Spinal cord (tissue), 9 donors: ENCODE measurements at regions not wholly inside any gene's neighbourhood (a gene's known extent, or its start where the extent isn't known, plus 50 kb on each side); places are given as distances from the start of the nearest gene placed in this dataset.

Source experiments
- DNase-seq, 6 donors: peaks; one replicate each; pipeline versions ENCODE4 v3.0.0 to v3.0.0-alpha.2; 2013 to 2015; ENCODE audit warnings: low spot score in 6 of 6, low read depth in 4 of 6
- H3K27ac ChIP-seq: one replicate; pipeline ENCODE4 v1.5.1; 2013; ENCODE audit warnings: low read depth, low read length, control low read depth
- H3K27me3 ChIP-seq: one replicate; pipeline ENCODE4 v1.6.1; 2013; ENCODE audit warnings: low read length; ENCODE audit not compliant: control insufficient read depth, insufficient read depth
- H3K36me3 ChIP-seq: one replicate; pipeline ENCODE4 v1.6.1; 2013; ENCODE audit warnings: low read length; ENCODE audit not compliant: control insufficient read depth, insufficient read depth
- H3K4me1 ChIP-seq: one replicate; pipeline ENCODE4 v1.6.1; 2013; ENCODE audit warnings: low read length; ENCODE audit not compliant: control insufficient read depth, insufficient read depth
- H3K4me3 ChIP-seq: one replicate; pipeline ENCODE4 v1.5.1; 2013; ENCODE audit warnings: low read depth, low read length, control low read depth
- H3K9me3 ChIP-seq: one replicate; pipeline ENCODE4 v1.6.1; 2013; ENCODE audit warnings: low read length; ENCODE audit not compliant: control insufficient read depth, insufficient read depth
- WGBS: methylation state at CpG from one replicate; pipeline ENCODE4 v1.1.5; 2013; ENCODE audit warnings: missing lambda C conversion rate; ENCODE audit not compliant: insufficient coverage; 5-methylcytosine and 5-hydroxymethylcytosine counted together
- donor health status: healthy.

- no peak for DNase-seq
- 81% methylated on average over 2 of the region's 2 CpGs for WGBS
- H3K27ac ChIP-seq: no peak overlapping the region
- no peaks in the 10 kb centered on the region for H3K36me3 ChIP-seq
- no peak overlapping the region for H3K4me3 ChIP-seq
- H3K27me3 ChIP-seq: no peaks in the 10 kb centered on the region
- no peaks in the 10 kb centered on the region for H3K4me1 ChIP-seq
- H3K9me3 ChIP-seq: no peaks in the 10 kb centered on the region
Measured at GRCh38 chr2:219893541-219893940, 266.1 kb downstream of the SLC4A3 start.

- no peak for DNase-seq
- H3K27me3 ChIP-seq: no peaks in the 10 kb centered on the region
- peaks cover 2% of the 10 kb centered on the region for H3K4me1 ChIP-seq
- no peaks in the 10 kb centered on the region for H3K36me3 ChIP-seq
- H3K4me3 ChIP-seq: no peak overlapping the region
- no peak overlapping the region for H3K27ac ChIP-seq
- WGBS: 50% methylated on average over 2 of the region's 3 CpGs
- H3K9me3 ChIP-seq: no peaks in the 10 kb centered on the region
Measured at GRCh38 chr2:219897456-219897855, 270.0 kb downstream of the SLC4A3 start.

GRCh38 chr2:219901155-219901554 is 273.7 kb downstream of the SLC4A3 start:
- WGBS: 92% methylated on average over 4 of the region's 7 CpGs
- Histone ChIP-seq H3K4me1 (peaks cover 7% of the 10 kb centered on the region), H3K9me3 (no peaks in the 10 kb centered on the region), H3K27me3 (no peaks in the 10 kb centered on the region), H3K36me3 (no peaks in the 10 kb centered on the region), H3K4me3 (no peak overlapping the region), H3K27ac (no peak overlapping the region)
- no peak for DNase-seq

GRCh38 chr2:219902891-219903552 is 275.6 kb downstream of the SLC4A3 start:
- Histone ChIP-seq H3K4me1 (peaks cover 7% of the 10 kb centered on the region), H3K27me3 (no peaks in the 10 kb centered on the region), H3K9me3 (no peaks in the 10 kb centered on the region), H3K27ac (no peak overlapping the region), H3K4me3 (no peak overlapping the region), H3K36me3 (no peaks in the 10 kb centered on the region)
- peak in 2 of 6 donors; percentile 54 to 55 for DNase-seq
- 18% methylated on average over 5 of the region's 10 CpGs for WGBS

- Histone ChIP-seq H3K27me3 (no peaks in the 10 kb centered on the region), H3K36me3 (no peaks in the 10 kb centered on the region), H3K9me3 (no peaks in the 10 kb centered on the region), H3K4me1 (peaks cover 7% of the 10 kb centered on the region), H3K4me3 (no peak overlapping the region), H3K27ac (no peak overlapping the region)
- WGBS: 96% methylated on average over 2 of the region's 2 CpGs
- DNase-seq: no peak
Measured at GRCh38 chr2:219905640-219906039, 278.2 kb downstream of the SLC4A3 start.

- no peaks in the 10 kb centered on the region for H3K36me3 ChIP-seq
- no peak overlapping the region for H3K4me3 ChIP-seq
- peaks cover 7% of the 10 kb centered on the region for H3K4me1 ChIP-seq
- H3K9me3 ChIP-seq: no peaks in the 10 kb centered on the region
- WGBS: 85% methylated on average over 4 of the region's 7 CpGs
- DNase-seq: no peak
- peak overlapping the region; percentile 30 for H3K27ac ChIP-seq
- no peaks in the 10 kb centered on the region for H3K27me3 ChIP-seq
Measured at GRCh38 chr2:219906114-219907010, 278.9 kb downstream of the SLC4A3 start.

- peaks cover 7% of the 10 kb centered on the region for H3K4me1 ChIP-seq
- WGBS: 47% methylated on average over 4 of the region's 4 CpGs
- no peaks in the 10 kb centered on the region for H3K27me3 ChIP-seq
- no peaks in the 10 kb centered on the region for H3K36me3 ChIP-seq
- H3K27ac ChIP-seq: peak overlapping the region; percentile 22
- no peak for DNase-seq
- H3K4me3 ChIP-seq: no peak overlapping the region
- no peaks in the 10 kb centered on the region for H3K9me3 ChIP-seq
Measured at GRCh38 chr2:219907011-219907365, 279.6 kb downstream of the SLC4A3 start.

GRCh38 chr2:219908538-219908937 is 281.1 kb downstream of the SLC4A3 start:
- DNase-seq: no peak
- Histone ChIP-seq H3K9me3 (no peaks in the 10 kb centered on the region), H3K4me1 (peaks cover 8% of the 10 kb centered on the region), H3K36me3 (no peaks in the 10 kb centered on the region), H3K27me3 (no peaks in the 10 kb centered on the region), H3K4me3 (no peak overlapping the region), H3K27ac (no peak overlapping the region)
- 79% methylated on average over 2 of the region's 2 CpGs for WGBS

GRCh38 chr2:219911541-219911940 is 284.1 kb downstream of the SLC4A3 start:
- Histone ChIP-seq H3K27me3 (no peaks in the 10 kb centered on the region), H3K36me3 (no peaks in the 10 kb centered on the region), H3K9me3 (no peaks in the 10 kb centered on the region), H3K27ac (no peak overlapping the region), H3K4me1 (peaks cover 14% of the 10 kb centered on the region), H3K4me3 (no peak overlapping the region)
- WGBS: 82% methylated on average over 3 of the region's 4 CpGs
- no peak for DNase-seq

GRCh38 chr2:219912491-219912921 is 285.1 kb downstream of the SLC4A3 start:
- Histone ChIP-seq H3K27ac (peak overlapping the region; percentile 41), H3K27me3 (no peaks in the 10 kb centered on the region), H3K36me3 (no peaks in the 10 kb centered on the region), H3K4me3 (no peak overlapping the region), H3K4me1 (peaks cover 14% of the 10 kb centered on the region), H3K9me3 (no peaks in the 10 kb centered on the region)
- peak in 2 of 6 donors; percentile 59 to 73 for DNase-seq
- 6% methylated on average over 3 of the region's 7 CpGs for WGBS
